ENCODE measurements at regions not wholly inside any gene's neighbourhood (a gene's known extent, or its start where the extent isn't known, plus 50 kb on each side); places are given as distances from the start of the nearest gene placed in this dataset.
A peak's percentile ranks its signal among the peaks of the same experiment; 100 is the strongest.

GRCh38 chr1:209527993-209528717 lies 55.4 kb upstream of the CAMK1G start:
- peak; percentile 90 for DNase-seq (ENCODE audit: low read depth)
- H3K4me3 ChIP-seq (ENCODE audit: low read depth, low read length) = no peak overlapping the region
- TF ChIP-seq, protein P1, sequence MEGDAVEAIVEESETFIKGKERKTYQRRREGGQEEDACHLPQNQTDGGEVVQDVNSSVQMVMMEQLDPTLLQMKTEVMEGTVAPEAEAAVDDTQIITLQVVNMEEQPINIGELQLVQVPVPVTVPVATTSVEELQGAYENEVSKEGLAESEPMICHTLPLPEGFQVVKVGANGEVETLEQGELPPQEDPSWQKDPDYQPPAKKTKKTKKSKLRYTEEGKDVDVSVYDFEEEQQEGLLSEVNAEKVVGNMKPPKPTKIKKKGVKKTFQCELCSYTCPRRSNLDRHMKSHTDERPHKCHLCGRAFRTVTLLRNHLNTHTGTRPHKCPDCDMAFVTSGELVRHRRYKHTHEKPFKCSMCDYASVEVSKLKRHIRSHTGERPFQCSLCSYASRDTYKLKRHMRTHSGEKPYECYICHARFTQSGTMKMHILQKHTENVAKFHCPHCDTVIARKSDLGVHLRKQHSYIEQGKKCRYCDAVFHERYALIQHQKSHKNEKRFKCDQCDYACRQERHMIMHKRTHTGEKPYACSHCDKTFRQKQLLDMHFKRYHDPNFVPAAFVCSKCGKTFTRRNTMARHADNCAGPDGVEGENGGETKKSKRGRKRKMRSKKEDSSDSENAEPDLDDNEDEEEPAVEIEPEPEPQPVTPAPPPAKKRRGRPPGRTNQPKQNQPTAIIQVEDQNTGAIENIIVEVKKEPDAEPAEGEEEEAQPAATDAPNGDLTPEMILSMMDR (conservative IDR thresholded peaks at IDR 0.05; ENCODE audit: low read depth, low read length) = no peak

DNA sequence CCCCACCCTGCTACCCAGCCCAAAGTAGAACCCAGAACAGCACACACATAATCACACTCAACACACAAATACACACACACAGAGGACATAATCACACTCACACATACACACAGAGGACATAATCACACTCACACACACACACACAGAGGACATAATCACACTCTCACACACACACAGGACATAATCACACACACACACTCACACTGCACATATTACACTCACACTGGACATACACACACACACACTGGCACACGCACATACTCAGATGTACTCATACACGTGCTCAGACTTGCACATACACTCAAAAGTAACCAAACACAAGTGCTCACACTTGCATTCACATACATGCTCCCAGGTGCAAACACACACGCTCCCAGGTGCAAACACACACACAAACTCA lies 54.3 kb upstream of the CAMK1G start:
- TF ChIP-seq, protein P1 (conservative IDR thresholded peaks at IDR 0.05; ENCODE audit: low read depth, low read length) = no peak
- no peak overlapping the region for H3K4me3 ChIP-seq (ENCODE audit: low read depth, low read length)
- DNase-seq (ENCODE audit: low read depth) = no peak

DNA sequence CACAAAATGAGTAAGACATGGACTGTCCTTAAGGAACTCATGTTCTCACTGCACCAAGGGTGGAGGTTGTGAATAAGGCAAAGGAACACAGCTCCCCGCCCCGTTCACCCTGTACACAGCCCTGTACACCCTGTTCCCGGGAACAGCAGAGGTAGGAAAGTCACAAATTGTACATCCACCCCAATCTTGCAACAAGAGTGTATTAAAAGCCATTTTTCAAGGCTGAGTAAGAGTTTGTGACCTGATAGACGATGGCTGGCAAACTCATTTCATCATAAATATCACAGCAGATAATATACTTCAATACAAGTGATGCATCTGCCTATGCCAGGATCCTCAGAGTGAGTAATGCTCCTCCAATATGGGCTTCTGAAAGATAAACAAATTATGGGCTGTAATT lies 52.5 kb upstream of the CAMK1G start:
- TF ChIP-seq, protein P1 (conservative IDR thresholded peaks at IDR 0.05; ENCODE audit: low read depth, low read length) = no peak
- DNase-seq (ENCODE audit: low read depth) = no peak

DNA sequence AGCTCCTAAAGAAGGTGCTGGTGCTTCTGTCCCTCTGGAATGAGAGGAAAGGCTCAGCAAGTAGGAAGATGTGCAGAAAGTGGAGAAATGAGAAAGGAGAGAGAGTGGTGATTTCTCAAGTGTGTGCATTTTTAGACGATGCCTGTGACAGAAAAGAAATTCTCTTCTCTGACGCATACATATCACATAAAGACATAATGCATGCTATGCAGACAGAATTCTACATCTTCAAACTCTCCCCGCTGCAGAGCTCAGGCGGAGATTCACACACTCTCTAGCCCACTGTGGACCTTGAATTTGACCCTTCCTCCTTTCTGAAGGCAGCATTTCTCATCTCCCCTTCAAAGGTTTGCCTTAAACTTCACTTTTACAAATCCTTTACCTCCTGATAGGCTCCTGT lies 52.0 kb upstream of the CAMK1G start:
- no peak overlapping the region for H3K4me3 ChIP-seq (ENCODE audit: low read depth, low read length)
- TF ChIP-seq, protein P1 (conservative IDR thresholded peaks at IDR 0.05; ENCODE audit: low read depth, low read length) = no peak
- DNase-seq (ENCODE audit: low read depth) = no peak

More for the DNA sequence above, 52.5 kb upstream of the CAMK1G start:
- no peak overlapping the region for H3K4me3 ChIP-seq (ENCODE audit: low read depth, low read length)
